Esophagus squamous epithelium (tissue), 5 donors: ENCODE measurements at regions not wholly inside any gene's neighbourhood (a gene's known extent, or its start where the extent isn't known, plus 50 kb on each side); places are given as distances from the start of the nearest gene placed in this dataset.
A peak's percentile ranks its signal among the peaks of the same experiment; 100 is the strongest.

Experiments used
- DNase-seq: peaks from one replicate; lab custom pipeline; 2025; lab: John Stamatoyannopoulos, UW
- H3K27ac ChIP-seq, 4 donors: fragments of 200-600 bp; sonication (generic); one replicate each; pipeline ENCODE4 v1.5.1; 2016 to 2019; ENCODE audit warnings: mild to moderate bottlenecking in 1 of 4
- H3K27me3 ChIP-seq, 4 donors: fragments of 200-600 bp; sonication (generic); 1 replicate in 3 of 4; 2 replicates in 1 of 4; pipeline versions ENCODE4 v1.5.1 to v1.6.0; 2017 to 2021; ENCODE audit warnings: antibody characterized with exemption in 1 of 4
- H3K36me3 ChIP-seq, 3 donors: fragments of 200-600 bp; sonication (generic); one replicate each; pipeline ENCODE4 v1.5.1; 2016 to 2019
- H3K4me1 ChIP-seq, 3 donors: fragments of 200-600 bp; sonication (generic); one replicate each; pipeline ENCODE4 v1.5.1; 2017 to 2019
- H3K4me3 ChIP-seq, 4 donors: fragments of 200-600 bp; sonication (generic); 1 replicate in 3 of 4; 2 replicates in 1 of 4; pipeline ENCODE4 v1.5.1; 2016 to 2019; ENCODE audit warnings: mild to moderate bottlenecking in 2 of 4, moderate library complexity in 1 of 4
- H3K9me3 ChIP-seq, 3 donors: fragments of 200-600 bp; sonication (generic); one replicate each; pipeline ENCODE4 v1.5.1; 2016 to 2019
- CTCF ChIP-seq, 6 experiments: fragments of 450-650 bp in 4 of 6; fragments of 200-600 bp in 2 of 6; sonication (generic) in 2 of 6; IDR thresholded peaks; one replicate each; pipeline ENCODE4 v1.5.1; 2016 to 2019; ENCODE audit warnings: antibody characterized with exemption in 6 of 6, mild to moderate bottlenecking in 4 of 6, moderate library complexity in 4 of 6
- POLR2A ChIP-seq, 4 donors: fragments of 450-650 bp; IDR thresholded peaks; one replicate each; pipeline ENCODE4 v1.6.1; 2017; ENCODE audit warnings: antibody characterized with exemption in 4 of 4, mild to moderate bottlenecking in 4 of 4, moderate library complexity in 3 of 4
- WGBS, 2 donors: methylation state at CpG; one replicate each; pipeline ENCODE4 v1.1.5; 2018; 5-methylcytosine and 5-hydroxymethylcytosine counted together
- intact Hi-C: fragments of 100-400 bp; cut with DNase I; formaldehyde crosslinking; loops from one replicate; pipeline ENCODE4 v1.15.0; 2022
- donor health status: DM: yes; HTN: yes; CAD: no.

- H3K27me3 ChIP-seq, result peaks cover 0 to under 1% (median 0%) of the 10 kb centered on the region in 4 donors
- WGBS, 2 donors, result 87 to 89% methylated on average over 5 to 7 of the region's 12 CpGs
- intact Hi-C loops, result no loop called here
These were observed 84.2 kb upstream of the FOXF1 start for GRCh38 chr16:86426063-86426642.

GRCh38 chr16:86427433-86427851 lies 82.9 kb upstream of the FOXF1 start:
- no peaks in the 10 kb centered on the region for H3K36me3 ChIP-seq
- no peaks in the 10 kb centered on the region for H3K9me3 ChIP-seq
- no peak overlapping the region for H3K27ac ChIP-seq
- DNase-seq, result no peak
- peaks cover 0 to 37% (median 30%) of the 10 kb centered on the region in 3 donors for H3K4me1 ChIP-seq
- intact Hi-C loops, result no loop called here
- 75 to 76% methylated on average over 7 to 8 of the region's 8 CpGs for WGBS, 2 donors
- H3K4me3 ChIP-seq, result no peak overlapping the region
- TF ChIP-seq CTCF (IDR thresholded peaks at IDR 0.05) (no peak), POLR2A (IDR thresholded peaks at IDR 0.05) (no peak)
- H3K27me3 ChIP-seq, result peaks cover 0 to 13% (median 0%) of the 10 kb centered on the region in 4 donors

More at GRCh38 chr16:86426063-86426642, 84.2 kb upstream of the FOXF1 start:
- no peaks in the 10 kb centered on the region for H3K9me3 ChIP-seq
- peaks cover 0 to 25% (median 18%) of the 10 kb centered on the region in 3 donors for H3K4me1 ChIP-seq
- TF ChIP-seq CTCF (IDR thresholded peaks at IDR 0.05) (no peak), POLR2A (IDR thresholded peaks at IDR 0.05) (no peak)
- no peak overlapping the region for H3K4me3 ChIP-seq
- H3K36me3 ChIP-seq, result no peaks in the 10 kb centered on the region
- H3K27ac ChIP-seq, result peak overlapping the region in 1 of 4 donors; percentile 44
- no peak for DNase-seq

GRCh38 chr16:86428729-86429517 lies 81.4 kb upstream of the FOXF1 start:
- TF ChIP-seq POLR2A (IDR thresholded peaks at IDR 0.05) (no peak), CTCF (IDR thresholded peaks at IDR 0.05) (no peak)
- no peaks in the 10 kb centered on the region for H3K9me3 ChIP-seq
- no peak for DNase-seq
- H3K27ac ChIP-seq, result peak overlapping the region in 3 of 4 donors; percentile 67 to 85 (median 80)
- H3K4me3 ChIP-seq, result no peak overlapping the region
- peaks cover 0 to 27% (median 0%) of the 10 kb centered on the region in 4 donors for H3K27me3 ChIP-seq
- peaks cover 0 to 48% (median 35%) of the 10 kb centered on the region in 3 donors for H3K4me1 ChIP-seq
- 61 to 71% methylated on average over 2 to 8 of the region's 12 CpGs for WGBS, 2 donors
- no peaks in the 10 kb centered on the region for H3K36me3 ChIP-seq
- intact Hi-C loops, result no loop called here

GRCh38 chr16:86429663-86430062 lies 80.7 kb upstream of the FOXF1 start:
- Histone ChIP-seq H3K27me3 (peaks cover 0 to 31% (median 0%) of the 10 kb centered on the region in 4 donors), H3K27ac (peak overlapping the region in 3 of 4 donors; percentile 67 to 85 (median 80)), H3K9me3 (no peaks in the 10 kb centered on the region), H3K36me3 (no peaks in the 10 kb centered on the region), H3K4me1 (peaks cover 0 to 46% (median 31%) of the 10 kb centered on the region in 3 donors), H3K4me3 (no peak overlapping the region)
- intact Hi-C loops, result no loop called here
- TF ChIP-seq POLR2A (IDR thresholded peaks at IDR 0.05) (no peak), CTCF (IDR thresholded peaks at IDR 0.05) (no peak)
- WGBS, 2 donors, result 72 to 77% methylated on average over 10 to 12 of the region's 13 CpGs
- DNase-seq, result no peak

GRCh38 chr16:86430814-86431213 lies 79.5 kb upstream of the FOXF1 start:
- Histone ChIP-seq H3K9me3 (no peaks in the 10 kb centered on the region), H3K27ac (peak overlapping the region in 3 of 4 donors; percentile 67 to 85 (median 80)), H3K4me1 (peaks cover 0 to 39% (median 27%) of the 10 kb centered on the region in 3 donors), H3K27me3 (peaks cover 0 to 35% (median 0%) of the 10 kb centered on the region in 4 donors), H3K36me3 (no peaks in the 10 kb centered on the region), H3K4me3 (no peak overlapping the region)
- intact Hi-C loops, result no loop called here
- TF ChIP-seq CTCF (IDR thresholded peaks at IDR 0.05), result no peak
- no peak for TF ChIP-seq POLR2A (IDR thresholded peaks at IDR 0.05)
- WGBS, 2 donors, result 83 to 91% methylated on average over 3 of the region's 4 CpGs
- DNase-seq, result no peak
